B cell (primary cell): ENCODE measurements at regions not wholly inside any gene's neighbourhood (a gene's known extent, or its start where the extent isn't known, plus 50 kb on each side); places are given as distances from the start of the nearest gene placed in this dataset.

ENCODE experiments used
- ATAC-seq: fragments of 200-7000 bp; cut with Tn5 transposase; one replicate; pipeline ENCODE4 v1.10.0; 2021; ENCODE audit warnings: low read depth, mild to moderate bottlenecking, moderate number of reproducible peaks, moderate library complexity
- CTCF ChIA-PET: fragments of 350-600 bp; sonication (Branson Sonifier 250); formaldehyde crosslinking; loops from one replicate; lab custom pipeline; 2021; ENCODE audit warnings: antibody characterized with exemption, inconsistent platforms; lab: Charles Lee
- POLR2A ChIA-PET: fragments of 350-600 bp; sonication (Branson Sonifier 250); formaldehyde crosslinking; loops from one replicate; lab custom pipeline; 2021; ENCODE audit warnings: antibody characterized with exemption; lab: Charles Lee
- DNase-seq: peaks from one replicate; pipeline ENCODE4 v3.0.0; 2013
- H2AFZ ChIP-seq: 2 replicates; pipeline ENCODE4 v1.6.1; 2012; ENCODE audit warnings: mild to moderate bottlenecking, low read depth, low read length; ENCODE audit not compliant: insufficient read depth, poor library complexity, severe bottlenecking
- H3K27ac ChIP-seq, 2 donors: 1 replicate in 1 of 2; 2 replicates in 1 of 2; pipeline ENCODE4 v1.5.1; 2012 to 2013; ENCODE audit warnings: low read length in 2 of 2, mild to moderate bottlenecking in 2 of 2, moderate library complexity in 1 of 2
- H3K27me3 ChIP-seq, 4 experiments: fragments of 200-600 bp in 1 of 4; sonication (generic) in 1 of 4; replicated peaks in 1 of 4; 1 replicate in 2 of 4; 2 replicates in 2 of 4; pipeline versions ENCODE4 v1.6.1 to v1.7.0; 2013 to 2016; ENCODE audit warnings: low read length in 3 of 4, mild to moderate bottlenecking in 2 of 4, mixed read lengths in 1 of 4, moderate library complexity in 1 of 4; ENCODE audit not compliant: insufficient read depth in 4 of 4, control insufficient read depth in 3 of 4; ENCODE audit errors: control extremely low read depth in 1 of 4
- H3K36me3 ChIP-seq, 2 experiments: replicated peaks in 1 of 2; 1 replicate in 1 of 2; 2 replicates in 1 of 2; pipeline versions ENCODE4 v1.6.1 to v1.7.1; 2013; ENCODE audit warnings: low read length in 1 of 2; ENCODE audit not compliant: insufficient read depth in 2 of 2, control insufficient read depth in 1 of 2; ENCODE audit errors: control extremely low read depth in 1 of 2, extremely low read depth in 1 of 2
- H3K4me1 ChIP-seq, 2 donors: fragments of 200-600 bp in 1 of 2; sonication (generic) in 1 of 2; 1 replicate in 1 of 2; 2 replicates in 1 of 2; pipeline versions ENCODE4 v1.5.1 to v1.6.1; 2013 to 2017; ENCODE audit warnings: low read length in 2 of 2; ENCODE audit not compliant: control insufficient read depth in 2 of 2, insufficient read depth in 2 of 2
- H3K4me2 ChIP-seq: replicated peaks from 2 replicates; pipeline ENCODE3; 2012; ENCODE audit warnings: mild to moderate bottlenecking, low read depth, low read length; ENCODE audit not compliant: poor library complexity, severe bottlenecking
- H3K4me3 ChIP-seq, 5 experiments: fragments of 200-600 bp in 1 of 5; sonication (generic) in 1 of 5; 1 replicate in 3 of 5; 2 replicates in 2 of 5; pipeline versions ENCODE4 v1.5.1 to v1.7.0; 2011 to 2016; ENCODE audit warnings: low read length in 4 of 5, mild to moderate bottlenecking in 4 of 5, low read depth in 2 of 5, control low read depth in 1 of 5, moderate library complexity in 1 of 5; ENCODE audit not compliant: insufficient read depth in 1 of 5; ENCODE audit errors: control extremely low read depth in 1 of 5, extremely low read depth in 1 of 5
- H3K79me2 ChIP-seq: fragments of 200-600 bp; sonication (generic); one replicate; pipeline ENCODE4 v1.6.0; 2016; ENCODE audit warnings: low read length; ENCODE audit not compliant: control insufficient read depth, insufficient read depth
- H3K9ac ChIP-seq: fragments of 200-600 bp; sonication (generic); 2 replicates; pipeline ENCODE4 v1.6.1; 2017; ENCODE audit warnings: mild to moderate bottlenecking, low read length, moderate library complexity
- H3K9me3 ChIP-seq, 3 donors: one replicate each; pipeline versions ENCODE4 v1.6.1 to v1.7.1; 2013; ENCODE audit warnings: low read length in 2 of 3; ENCODE audit not compliant: control insufficient read depth in 2 of 3, insufficient read depth in 1 of 3; ENCODE audit errors: control extremely low read depth in 1 of 3
- H4K20me1 ChIP-seq: 2 replicates; pipeline ENCODE4 v1.6.0; 2012; ENCODE audit warnings: mild to moderate bottlenecking, low read length; ENCODE audit not compliant: insufficient read depth, control insufficient read depth, poor library complexity, severe bottlenecking
- H3K27ac Mint-ChIP-seq: one replicate; pipeline ENCODE4 v1.8.0; 2021; ENCODE audit warnings: mixed read lengths
- H3K27me3 Mint-ChIP-seq: one replicate; pipeline ENCODE4 v1.8.0; 2021; ENCODE audit warnings: mixed read lengths
- H3K4me1 Mint-ChIP-seq: one replicate; pipeline ENCODE4 v1.8.0; 2021; ENCODE audit warnings: mixed read lengths
- H3K4me3 Mint-ChIP-seq: one replicate; pipeline ENCODE4 v1.8.0; 2021; ENCODE audit warnings: mixed read lengths
- H3K9me3 Mint-ChIP-seq: one replicate; pipeline ENCODE4 v1.8.0; 2022; ENCODE audit warnings: mixed read lengths; ENCODE audit not compliant: insufficient read depth
- EZH2 ChIP-seq: IDR thresholded peaks from 2 replicates; pipeline ENCODE4 v1.6.1; 2012; ENCODE audit warnings: borderline replicate concordance, low read depth, mild to moderate bottlenecking, moderate library complexity, low read length; ENCODE audit not compliant: insufficient read depth, poor library complexity, severe bottlenecking
- WGBS: methylation state at CpG from one replicate; pipeline ENCODE4 v1.1.5; 2013; ENCODE audit warnings: missing lambda C conversion rate; ENCODE audit not compliant: insufficient coverage; 5-methylcytosine and 5-hydroxymethylcytosine counted together
- intact Hi-C: fragments of 100-400 bp; cut with micrococcal nuclease; formaldehyde crosslinking; loops from one replicate; pipeline ENCODE4 v1.10.0; 2022
- TF ChIP-seq, protein P1 (sequence below): fragments of 200-600 bp; IDR thresholded peaks from one replicate; pipeline ENCODE4 v1.8.0; 2022; ENCODE audit warnings: antibody characterized with exemption, mild to moderate bottlenecking

DNA sequence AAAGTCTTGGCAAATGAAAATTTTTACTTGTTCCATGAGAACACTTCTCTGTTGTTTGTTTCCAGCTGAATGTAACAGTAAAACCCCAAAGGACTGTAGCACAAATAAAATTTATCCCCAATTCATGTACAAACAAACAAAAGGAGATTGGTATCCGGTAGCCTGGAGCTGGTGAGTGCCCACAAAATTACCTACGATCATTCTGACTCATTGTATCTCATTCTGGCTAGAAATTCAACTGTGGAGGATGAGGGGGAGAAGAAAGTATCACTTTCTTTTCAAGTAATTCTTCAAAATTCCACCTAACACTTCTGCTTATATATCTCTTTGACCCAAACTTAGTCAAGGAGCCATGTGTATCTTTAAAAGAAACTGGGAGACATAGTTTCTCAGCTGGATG, 268.5 kb downstream of the ALG10B start:
- TF ChIP-seq EZH2, result no peak
- TF ChIP-seq, protein P1, sequence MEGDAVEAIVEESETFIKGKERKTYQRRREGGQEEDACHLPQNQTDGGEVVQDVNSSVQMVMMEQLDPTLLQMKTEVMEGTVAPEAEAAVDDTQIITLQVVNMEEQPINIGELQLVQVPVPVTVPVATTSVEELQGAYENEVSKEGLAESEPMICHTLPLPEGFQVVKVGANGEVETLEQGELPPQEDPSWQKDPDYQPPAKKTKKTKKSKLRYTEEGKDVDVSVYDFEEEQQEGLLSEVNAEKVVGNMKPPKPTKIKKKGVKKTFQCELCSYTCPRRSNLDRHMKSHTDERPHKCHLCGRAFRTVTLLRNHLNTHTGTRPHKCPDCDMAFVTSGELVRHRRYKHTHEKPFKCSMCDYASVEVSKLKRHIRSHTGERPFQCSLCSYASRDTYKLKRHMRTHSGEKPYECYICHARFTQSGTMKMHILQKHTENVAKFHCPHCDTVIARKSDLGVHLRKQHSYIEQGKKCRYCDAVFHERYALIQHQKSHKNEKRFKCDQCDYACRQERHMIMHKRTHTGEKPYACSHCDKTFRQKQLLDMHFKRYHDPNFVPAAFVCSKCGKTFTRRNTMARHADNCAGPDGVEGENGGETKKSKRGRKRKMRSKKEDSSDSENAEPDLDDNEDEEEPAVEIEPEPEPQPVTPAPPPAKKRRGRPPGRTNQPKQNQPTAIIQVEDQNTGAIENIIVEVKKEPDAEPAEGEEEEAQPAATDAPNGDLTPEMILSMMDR, result no peak
- Histone ChIP-seq H3K4me3 (no peak overlapping the region), H3K79me2 (no peaks in the 10 kb centered on the region), H3K9me3 (no peaks in the 10 kb centered on the region), H3K27me3 (no peaks in the 10 kb centered on the region), H2AFZ (no peak overlapping the region), H3K27ac (no peak overlapping the region), H3K4me1 (no peaks in the 10 kb centered on the region), H3K36me3 (no peaks in the 10 kb centered on the region), H3K4me2 (no peak overlapping the region), H4K20me1 (no peaks in the 10 kb centered on the region), H3K9ac (no peak overlapping the region)
- ATAC-seq (no peak), DNase-seq (no peak)
- ChIA-PET POLR2A (no interaction called here), CTCF (no interaction called here)
- Mint-ChIP-seq H3K4me1 (no peaks in the 10 kb centered on the region), H3K27me3 (no peaks in the 10 kb centered on the region), H3K27ac (no peak overlapping the region), H3K4me3 (no peak overlapping the region), H3K9me3 (peaks cover 5% of the 10 kb centered on the region)
- intact Hi-C loops, result no loop called here
- WGBS, result no CpG with 5 or more reads among the region's 2 CpGs

DNA sequence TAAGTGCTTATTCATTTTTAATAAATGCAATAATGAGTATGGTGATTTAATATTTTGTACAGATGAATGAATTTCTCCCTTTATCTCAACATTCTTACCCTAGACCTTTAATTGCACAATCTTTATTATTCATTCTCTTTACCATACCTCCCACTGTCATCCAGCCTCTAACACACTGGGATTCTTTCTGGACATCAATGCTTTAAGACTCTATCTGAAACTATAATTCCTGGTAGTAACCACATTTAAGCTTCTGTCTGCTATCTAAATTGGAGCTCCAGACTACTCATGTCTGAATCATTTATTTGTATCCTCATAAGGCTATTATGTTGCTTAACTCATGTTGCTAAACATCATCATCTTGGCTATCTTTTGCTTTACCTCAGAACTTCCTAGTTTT, 270.2 kb downstream of the ALG10B start:
- no peaks in the 10 kb centered on the region for H3K4me1 ChIP-seq
- ChIA-PET CTCF (no interaction called here), POLR2A (no interaction called here)
- Mint-ChIP-seq H3K9me3 (peaks cover 5% of the 10 kb centered on the region), H3K27ac (no peak overlapping the region), H3K27me3 (no peaks in the 10 kb centered on the region), H3K4me3 (no peak overlapping the region), H3K4me1 (no peaks in the 10 kb centered on the region)
- H4K20me1 ChIP-seq, result no peaks in the 10 kb centered on the region
- H3K36me3 ChIP-seq, result no peaks in the 10 kb centered on the region
- H2AFZ ChIP-seq, result no peak overlapping the region
- no peak for DNase-seq
- intact Hi-C loops, result no loop called here
- H3K27me3 ChIP-seq, result no peaks in the 10 kb centered on the region
- no peak overlapping the region for H3K27ac ChIP-seq
- no peaks in the 10 kb centered on the region for H3K9me3 ChIP-seq
- no peak overlapping the region for H3K4me3 ChIP-seq
- TF ChIP-seq, protein P1, result no peak
- no peak for TF ChIP-seq EZH2
- H3K79me2 ChIP-seq, result no peaks in the 10 kb centered on the region
- H3K9ac ChIP-seq, result no peak overlapping the region
- no peak overlapping the region for H3K4me2 ChIP-seq
- ATAC-seq, result no peak
